ENCODE measurements at regions not wholly inside any gene's neighbourhood (a gene's known extent, or its start where the extent isn't known, plus 50 kb on each side); places are given as distances from the start of the nearest gene placed in this dataset.

GRCh38 chr9:89778100-89779090 is 173.6 kb downstream of the GADD45G start:
- TF ChIP-seq ZNF580 (tag by site-specific recombination; IDR thresholded peaks at IDR 0.05), result no peak
- no peak for TF ChIP-seq ZNF23 (tag by site-specific recombination; IDR thresholded peaks at IDR 0.05; ENCODE audit: borderline replicate concordance)
- no peak for TF ChIP-seq ZNF280C (tag by site-specific recombination; IDR thresholded peaks at IDR 0.05)
- TF ChIP-seq SALL2 (tag by site-specific recombination; IDR thresholded peaks at IDR 0.05; ENCODE audit: borderline replicate concordance), result no peak
- TF ChIP-seq SP7 (tag by site-specific recombination; IDR thresholded peaks at IDR 0.05), result no peak
- no peak for TF ChIP-seq SP2 (tag by site-specific recombination; IDR thresholded peaks at IDR 0.05)
- TF ChIP-seq ZNF184 (tag by site-specific recombination; IDR thresholded peaks at IDR 0.05), result no peak
- TF ChIP-seq ZNF677 (tag by site-specific recombination; IDR thresholded peaks at IDR 0.05), result no peak
- CTCF ChIA-PET, result no interaction called here

GRCh38 chr9:89779405-89780203 is 174.8 kb downstream of the GADD45G start:
- Histone ChIP-seq H3K27ac (ENCODE audit: extremely low read depth, low read depth, low read length) (no peak overlapping the region), H3K9me3 (ENCODE audit: control insufficient read depth, insufficient read depth, low read depth, low read length) (no peaks in the 10 kb centered on the region), H3K4me1 (ENCODE audit: control insufficient read depth, insufficient read depth, low read length) (no peaks in the 10 kb centered on the region), H3K36me3 (ENCODE audit: control insufficient read depth in 2 of 2, insufficient read depth in 1 of 2, low read length in 2 of 2) (no peaks in the 10 kb centered on the region), H3K4me3 (ENCODE audit: low read depth, low read length) (no peak overlapping the region)
- TF ChIP-seq ZSCAN16 (tag by site-specific recombination; IDR thresholded peaks at IDR 0.05), result no peak
- ChIA-PET POLR2A (no interaction called here), CTCF (no interaction called here)

More at GRCh38 chr9:89778100-89779090, 173.6 kb downstream of the GADD45G start:
- POLR2A ChIA-PET, result no interaction called here
- Histone ChIP-seq H3K4me1 (ENCODE audit: control insufficient read depth, insufficient read depth, low read length) (no peaks in the 10 kb centered on the region), H3K9me3 (ENCODE audit: control insufficient read depth, insufficient read depth, low read depth, low read length) (no peaks in the 10 kb centered on the region), H3K4me3 (ENCODE audit: low read depth, low read length) (no peak overlapping the region), H3K27ac (ENCODE audit: extremely low read depth, low read depth, low read length) (no peak overlapping the region), H3K36me3 (ENCODE audit: control insufficient read depth in 2 of 2, insufficient read depth in 1 of 2, low read length in 2 of 2) (no peaks in the 10 kb centered on the region)

GRCh38 chr9:89780959-89781358 is 176.1 kb downstream of the GADD45G start:
- H3K36me3 ChIP-seq (ENCODE audit: control insufficient read depth in 2 of 2, insufficient read depth in 1 of 2, low read length in 2 of 2), result no peaks in the 10 kb centered on the region
- H3K4me3 ChIP-seq (ENCODE audit: low read depth, low read length), result no peak overlapping the region
- ChIA-PET POLR2A (no interaction called here), CTCF (interaction anchor here (0.6 kb wide), 1 partner anchor 44 kb away, joined by 3 read pairs; no protein-coding TSS in a partner anchor)
- H3K27ac ChIP-seq (ENCODE audit: extremely low read depth, low read depth, low read length), result no peak overlapping the region
- H3K9me3 ChIP-seq (ENCODE audit: control insufficient read depth, insufficient read depth, low read depth, low read length), result no peaks in the 10 kb centered on the region
- no peaks in the 10 kb centered on the region for H3K4me1 ChIP-seq (ENCODE audit: control insufficient read depth, insufficient read depth, low read length)
- TF ChIP-seq KLF16 (tag by site-specific recombination; IDR thresholded peaks at IDR 0.05) (no peak), ZNF155 (tag by site-specific recombination; IDR thresholded peaks at IDR 0.05) (no peak), KLF8 (tag by site-specific recombination; IDR thresholded peaks at IDR 0.05) (no peak), ZNF837 (tag by site-specific recombination; IDR thresholded peaks at IDR 0.05) (no peak), SP3 (tag by site-specific recombination; IDR thresholded peaks at IDR 0.05) (no peak), PRDM2 (tag by site-specific recombination; IDR thresholded peaks at IDR 0.05; ENCODE audit: borderline replicate concordance) (no peak), ZXDB (tag by site-specific recombination; IDR thresholded peaks at IDR 0.05) (no peak), ZBTB6 (tag by site-specific recombination; IDR thresholded peaks at IDR 0.05) (no peak), ZNF701 (tag by site-specific recombination; IDR thresholded peaks at IDR 0.05) (no peak)
